ENCODE measurements at regions not wholly inside any gene's neighbourhood (a gene's known extent, or its start where the extent isn't known, plus 50 kb on each side); places are given as distances from the start of the nearest gene placed in this dataset.
A peak's percentile ranks its signal among the peaks of the same experiment; 100 is the strongest.

DNA sequence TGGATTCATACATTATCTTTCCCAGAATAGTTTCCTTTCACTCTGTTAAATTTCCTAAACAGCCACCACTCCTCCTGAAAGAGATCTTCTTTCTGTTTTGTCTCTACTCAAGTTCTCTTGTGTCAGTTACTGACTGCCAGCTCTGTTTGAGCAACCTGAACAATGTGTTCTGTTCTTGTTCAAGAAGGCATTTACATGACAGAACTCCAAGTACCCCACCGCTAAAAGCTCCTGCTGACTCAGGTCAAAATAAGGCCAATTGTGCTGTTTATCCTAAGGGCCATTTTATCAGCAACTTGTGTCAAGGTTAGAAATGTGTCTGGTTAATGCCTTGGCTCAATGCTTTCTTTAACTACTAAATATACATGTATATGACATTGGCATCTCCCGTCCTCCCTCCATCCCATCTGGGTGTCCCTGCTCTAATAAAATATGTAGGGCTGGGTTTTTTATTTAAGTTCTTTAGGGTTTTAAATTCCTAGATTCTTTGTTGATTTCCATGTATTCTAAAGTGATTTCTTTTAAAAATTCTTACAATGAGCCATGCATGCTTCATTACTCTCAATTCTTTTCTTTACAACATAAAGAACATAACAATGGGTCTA, 144.3 kb upstream of the PAQR3 start:
- no peaks in the 10 kb centered on the region for H4K20me1 ChIP-seq (ENCODE audit: control insufficient read depth, insufficient read depth, insufficient read length)
- no peak overlapping the region for H3K4ac ChIP-seq (ENCODE audit: low read depth, low read length)
- H2AFZ ChIP-seq (ENCODE audit: low read length) = no peak overlapping the region
- H4K5ac ChIP-seq (ENCODE audit: insufficient read length, low read depth, low read length) = no peak overlapping the region
- no peaks in the 10 kb centered on the region for H3K4me1 ChIP-seq (ENCODE audit: insufficient read depth, low read length)
- no peak overlapping the region for H3K9ac ChIP-seq (ENCODE audit: extremely low read depth, insufficient read length, low read length)
- no peak overlapping the region for H4K8ac ChIP-seq (replicated peaks; ENCODE audit: insufficient read length, low read depth, low read length)
- no peak for TF ChIP-seq CTCF (conservative IDR thresholded peaks at IDR 0.05)
- no peak overlapping the region for H3T11ph ChIP-seq (ENCODE audit: low read length)
- no peak overlapping the region for H2BK120ac ChIP-seq (ENCODE audit: low read depth, low read length, poor library complexity, severe bottlenecking)
- Mint-ChIP-seq H3K27ac (peak overlapping the region in 1 of 3 experiments; percentile 19; a peak in 2 of 7 replicates), H3K4me1 (peaks cover 16 to 17% of the 10 kb centered on the region in 2 experiments), H3K9me3 (peaks cover 2 to 10% of the 10 kb centered on the region in 2 experiments; a peak in 3 of 5 replicates), H3K36me3 (ENCODE audit: insufficient read depth in 1 of 3, low read depth in 3 of 3) (peaks cover 0 to 6% (median 0%) of the 10 kb centered on the region in 3 experiments; a peak in 3 of 7 replicates), H3K4me3 (no peak overlapping the region), H3K27me3 (ENCODE audit: low read depth) (peaks cover 2% of the 10 kb centered on the region; the same call in 1 of the 2 replicates)
- H3K14ac ChIP-seq (ENCODE audit: insufficient read depth, low read length) = no peak overlapping the region
- H2BK12ac ChIP-seq (ENCODE audit: insufficient read length, low read depth, low read length) = no peak overlapping the region
- no peak overlapping the region for H2BK5ac ChIP-seq (ENCODE audit: insufficient read length, low read length)
- no CpG with 5 or more reads among the region's 2 CpGs for whole genome bisulfite sequencing (ENCODE audit: extremely low coverage, insufficient read length, low lambda C conversion rate)
- no peaks in the 10 kb centered on the region for H3K9me3 ChIP-seq (ENCODE audit: control insufficient read depth, low read depth, low read length)
- H2BK20ac ChIP-seq (ENCODE audit: low read depth, low read length, poor library complexity, severe bottlenecking) = no peak overlapping the region
- no peak overlapping the region for H3K23ac ChIP-seq (ENCODE audit: insufficient read length, low read depth, low read length)
- H3K79me2 ChIP-seq (ENCODE audit: insufficient read depth, low read length) = no peaks in the 10 kb centered on the region
- no peak overlapping the region for H3K27ac ChIP-seq (ENCODE audit: insufficient read length, low read depth, low read length)
- H4K91ac ChIP-seq (ENCODE audit: insufficient read length, low read depth, low read length) = no peak overlapping the region
- no peak overlapping the region for H3K18ac ChIP-seq (ENCODE audit: insufficient read length, low read depth, low read length)
- no peaks in the 10 kb centered on the region for H3K23me2 ChIP-seq (ENCODE audit: insufficient read length, low read depth, low read length, poor library complexity, severe bottlenecking)
- no peak overlapping the region for H2AK5ac ChIP-seq (ENCODE audit: insufficient read length, low read length)
- H2BK15ac ChIP-seq (ENCODE audit: low read depth, low read length) = no peak overlapping the region
- no peak overlapping the region for H3K4me2 ChIP-seq (ENCODE audit: insufficient read depth, insufficient read length, low read length)
- H3K79me1 ChIP-seq (ENCODE audit: insufficient read depth, low read depth, low read length, poor library complexity, severe bottlenecking) = no peaks in the 10 kb centered on the region
- no peak for DNase-seq
- no peaks in the 10 kb centered on the region for H3K27me3 ChIP-seq (ENCODE audit: insufficient read depth, low read length)
- no peak overlapping the region for H3K56ac ChIP-seq (ENCODE audit: insufficient read length, low read depth, low read length)

Measured in H9 (cell line).